Liver (tissue), 3 donors: ENCODE measurements at regions not wholly inside any gene's neighbourhood (a gene's known extent, or its start where the extent isn't known, plus 50 kb on each side); places are given as distances from the start of the nearest gene placed in this dataset.

Experiments
- CTCF ChIP-seq: fragments of 150-350 bp; IDR thresholded peaks from 2 replicates; pipeline ENCODE4 v1.5.1; 2017; ENCODE audit warnings: improper control_type of control experiment, low read depth, low read length; ENCODE audit not compliant: missing input control
- FOXA1 ChIP-seq: IDR thresholded peaks from 2 replicates; pipeline ENCODE4 v1.6.1; 2016; ENCODE audit warnings: antibody characterized with exemption
- GABPA ChIP-seq, 2 donors: IDR thresholded peaks in 1 of 2; conservative IDR thresholded peaks in 1 of 2; 2 replicates each; pipeline ENCODE4 v1.6.1; 2016; ENCODE audit warnings: antibody characterized with exemption in 2 of 2, mild to moderate bottlenecking in 1 of 2, moderate library complexity in 1 of 2
- RAD21 ChIP-seq, 2 donors: IDR thresholded peaks; 2 replicates each; pipeline ENCODE4 v1.6.1; 2016; ENCODE audit warnings: antibody characterized with exemption in 2 of 2, mild to moderate bottlenecking in 2 of 2
- SP1 ChIP-seq: IDR thresholded peaks from 2 replicates; pipeline ENCODE4 v1.6.1; 2018; ENCODE audit warnings: antibody characterized with exemption, mild to moderate bottlenecking
- TF ChIP-seq, protein P1 (sequence below): IDR thresholded peaks from 2 replicates; pipeline ENCODE4 v1.6.1; 2016; ENCODE audit warnings: antibody characterized with exemption
- TF ChIP-seq, protein P2 (sequence below): IDR thresholded peaks from 2 replicates; pipeline ENCODE4 v1.6.1; 2016; ENCODE audit warnings: antibody characterized with exemption
- TF ChIP-seq, protein P3 (sequence below): IDR thresholded peaks from 2 replicates; pipeline ENCODE4 v1.6.1; 2016; ENCODE audit warnings: antibody characterized with exemption, mild to moderate bottlenecking
- donor health status: healthy.
- donor health status: healthy.

- no peak for TF ChIP-seq CTCF
- TF ChIP-seq, protein P1, sequence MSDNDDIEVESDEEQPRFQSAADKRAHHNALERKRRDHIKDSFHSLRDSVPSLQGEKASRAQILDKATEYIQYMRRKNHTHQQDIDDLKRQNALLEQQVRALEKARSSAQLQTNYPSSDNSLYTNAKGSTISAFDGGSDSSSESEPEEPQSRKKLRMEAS: no peak
- TF ChIP-seq, protein P2, sequence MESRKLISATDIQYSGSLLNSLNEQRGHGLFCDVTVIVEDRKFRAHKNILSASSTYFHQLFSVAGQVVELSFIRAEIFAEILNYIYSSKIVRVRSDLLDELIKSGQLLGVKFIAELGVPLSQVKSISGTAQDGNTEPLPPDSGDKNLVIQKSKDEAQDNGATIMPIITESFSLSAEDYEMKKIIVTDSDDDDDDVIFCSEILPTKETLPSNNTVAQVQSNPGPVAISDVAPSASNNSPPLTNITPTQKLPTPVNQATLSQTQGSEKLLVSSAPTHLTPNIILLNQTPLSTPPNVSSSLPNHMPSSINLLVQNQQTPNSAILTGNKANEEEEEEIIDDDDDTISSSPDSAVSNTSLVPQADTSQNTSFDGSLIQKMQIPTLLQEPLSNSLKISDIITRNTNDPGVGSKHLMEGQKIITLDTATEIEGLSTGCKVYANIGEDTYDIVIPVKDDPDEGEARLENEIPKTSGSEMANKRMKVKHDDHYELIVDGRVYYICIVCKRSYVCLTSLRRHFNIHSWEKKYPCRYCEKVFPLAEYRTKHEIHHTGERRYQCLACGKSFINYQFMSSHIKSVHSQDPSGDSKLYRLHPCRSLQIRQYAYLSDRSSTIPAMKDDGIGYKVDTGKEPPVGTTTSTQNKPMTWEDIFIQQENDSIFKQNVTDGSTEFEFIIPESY: no peak
- no peak for TF ChIP-seq GABPA (IDR thresholded peaks at IDR 0.05 in 1 of 2, conservative IDR thresholded peaks at IDR 0.05 in 1 of 2)
- TF ChIP-seq, protein P3, sequence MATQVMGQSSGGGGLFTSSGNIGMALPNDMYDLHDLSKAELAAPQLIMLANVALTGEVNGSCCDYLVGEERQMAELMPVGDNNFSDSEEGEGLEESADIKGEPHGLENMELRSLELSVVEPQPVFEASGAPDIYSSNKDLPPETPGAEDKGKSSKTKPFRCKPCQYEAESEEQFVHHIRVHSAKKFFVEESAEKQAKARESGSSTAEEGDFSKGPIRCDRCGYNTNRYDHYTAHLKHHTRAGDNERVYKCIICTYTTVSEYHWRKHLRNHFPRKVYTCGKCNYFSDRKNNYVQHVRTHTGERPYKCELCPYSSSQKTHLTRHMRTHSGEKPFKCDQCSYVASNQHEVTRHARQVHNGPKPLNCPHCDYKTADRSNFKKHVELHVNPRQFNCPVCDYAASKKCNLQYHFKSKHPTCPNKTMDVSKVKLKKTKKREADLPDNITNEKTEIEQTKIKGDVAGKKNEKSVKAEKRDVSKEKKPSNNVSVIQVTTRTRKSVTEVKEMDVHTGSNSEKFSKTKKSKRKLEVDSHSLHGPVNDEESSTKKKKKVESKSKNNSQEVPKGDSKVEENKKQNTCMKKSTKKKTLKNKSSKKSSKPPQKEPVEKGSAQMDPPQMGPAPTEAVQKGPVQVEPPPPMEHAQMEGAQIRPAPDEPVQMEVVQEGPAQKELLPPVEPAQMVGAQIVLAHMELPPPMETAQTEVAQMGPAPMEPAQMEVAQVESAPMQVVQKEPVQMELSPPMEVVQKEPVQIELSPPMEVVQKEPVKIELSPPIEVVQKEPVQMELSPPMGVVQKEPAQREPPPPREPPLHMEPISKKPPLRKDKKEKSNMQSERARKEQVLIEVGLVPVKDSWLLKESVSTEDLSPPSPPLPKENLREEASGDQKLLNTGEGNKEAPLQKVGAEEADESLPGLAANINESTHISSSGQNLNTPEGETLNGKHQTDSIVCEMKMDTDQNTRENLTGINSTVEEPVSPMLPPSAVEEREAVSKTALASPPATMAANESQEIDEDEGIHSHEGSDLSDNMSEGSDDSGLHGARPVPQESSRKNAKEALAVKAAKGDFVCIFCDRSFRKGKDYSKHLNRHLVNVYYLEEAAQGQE: no peak
- TF ChIP-seq FOXA1: no peak
- no peak for TF ChIP-seq RAD21 (IDR thresholded peaks at IDR 0.05)
- TF ChIP-seq SP1: no peak
Observed at GRCh38 chr18:22579271-22579670, 161.6 kb upstream of the CTAGE1 start.
